ENCODE measurements at regions not wholly inside any gene's neighbourhood (a gene's known extent, or its start where the extent isn't known, plus 50 kb on each side); places are given as distances from the start of the nearest gene placed in this dataset.

- Histone ChIP-seq H3K9me3 (ENCODE audit: control insufficient read depth, insufficient read depth, low read length) (no peaks in the 10 kb centered on the region), H3K27me3 (ENCODE audit: control insufficient read depth, low read length) (peaks cover 3% of the 10 kb centered on the region; the same call in 1 of the 2 replicates), H3K27ac (ENCODE audit: low read depth, low read length) (no peak overlapping the region), H3K4me3 (ENCODE audit: low read length) (no peak overlapping the region), H3K4me1 (ENCODE audit: control insufficient read depth, low read length) (no peaks in the 10 kb centered on the region), H3K9me2 (replicated peaks; ENCODE audit: control insufficient read depth, low read length) (no peaks in the 10 kb centered on the region), H3K4me2 (ENCODE audit: low read length) (no peak overlapping the region), H3K79me2 (ENCODE audit: control insufficient read depth, low read length) (no peaks in the 10 kb centered on the region), H4K20me1 (ENCODE audit: control insufficient read depth, insufficient read depth, low read depth, low read length) (no peaks in the 10 kb centered on the region), H3K36me3 (ENCODE audit: control insufficient read depth, low read length) (no peaks in the 10 kb centered on the region), H3F3A (ENCODE audit: control insufficient read depth, insufficient read depth) (no peaks in the 10 kb centered on the region)
- TF ChIP-seq CTCF (IDR thresholded peaks at IDR 0.05; ENCODE audit: low read depth, low read length, poor library complexity, severe bottlenecking) (no peak), EZH2phosphoT487 (IDR thresholded peaks at IDR 0.05; ENCODE audit: borderline replicate concordance, low read length) (no peak)
These were observed 228.9 kb upstream of the PRICKLE2 start for GRCh38 chr3:64454179-64454578.

- no peaks in the 10 kb centered on the region for H4K20me1 ChIP-seq (ENCODE audit: control insufficient read depth, insufficient read depth, low read depth, low read length)
- no peaks in the 10 kb centered on the region for H3K9me2 ChIP-seq (replicated peaks; ENCODE audit: control insufficient read depth, low read length)
- no peaks in the 10 kb centered on the region for H3K36me3 ChIP-seq (ENCODE audit: control insufficient read depth, low read length)
- peaks cover 3% of the 10 kb centered on the region; the same call in 1 of the 2 replicates for H3K27me3 ChIP-seq (ENCODE audit: control insufficient read depth, low read length)
- no peaks in the 10 kb centered on the region for H3K79me2 ChIP-seq (ENCODE audit: control insufficient read depth, low read length)
- no peak overlapping the region for H3K4me2 ChIP-seq (ENCODE audit: low read length)
- no peaks in the 10 kb centered on the region for H3K4me1 ChIP-seq (ENCODE audit: control insufficient read depth, low read length)
- no peak overlapping the region for H3K27ac ChIP-seq (ENCODE audit: low read depth, low read length)
- no peaks in the 10 kb centered on the region for H3K9me3 ChIP-seq (ENCODE audit: control insufficient read depth, insufficient read depth, low read length)
- no peak overlapping the region for H3K4me3 ChIP-seq (ENCODE audit: low read length)
- H3F3A ChIP-seq (ENCODE audit: control insufficient read depth, insufficient read depth): no peaks in the 10 kb centered on the region
- TF ChIP-seq EZH2phosphoT487 (IDR thresholded peaks at IDR 0.05; ENCODE audit: borderline replicate concordance, low read length) (no peak), CTCF (IDR thresholded peaks at IDR 0.05; ENCODE audit: low read depth, low read length, poor library complexity, severe bottlenecking) (no peak)
These were observed 226.2 kb upstream of the PRICKLE2 start for GRCh38 chr3:64451283-64452012.

GRCh38 chr3:64450396-64450956, 225.2 kb upstream of the PRICKLE2 start:
- Histone ChIP-seq H3K36me3 (ENCODE audit: control insufficient read depth, low read length) (no peaks in the 10 kb centered on the region), H3K27me3 (ENCODE audit: control insufficient read depth, low read length) (peaks cover 3% of the 10 kb centered on the region; the same call in 1 of the 2 replicates), H3K4me2 (ENCODE audit: low read length) (no peak overlapping the region), H3K4me1 (ENCODE audit: control insufficient read depth, low read length) (no peaks in the 10 kb centered on the region), H3K79me2 (ENCODE audit: control insufficient read depth, low read length) (no peaks in the 10 kb centered on the region), H4K20me1 (ENCODE audit: control insufficient read depth, insufficient read depth, low read depth, low read length) (no peaks in the 10 kb centered on the region), H3K4me3 (ENCODE audit: low read length) (no peak overlapping the region), H3K9me3 (ENCODE audit: control insufficient read depth, insufficient read depth, low read length) (no peaks in the 10 kb centered on the region), H3F3A (ENCODE audit: control insufficient read depth, insufficient read depth) (no peaks in the 10 kb centered on the region), H3K27ac (ENCODE audit: low read depth, low read length) (no peak overlapping the region), H3K9me2 (replicated peaks; ENCODE audit: control insufficient read depth, low read length) (no peaks in the 10 kb centered on the region)
- no peak for TF ChIP-seq CTCF (IDR thresholded peaks at IDR 0.05; ENCODE audit: low read depth, low read length, poor library complexity, severe bottlenecking)
- TF ChIP-seq EZH2phosphoT487 (IDR thresholded peaks at IDR 0.05; ENCODE audit: borderline replicate concordance, low read length): no peak
